DMS53 (cell line): ENCODE measurements at regions not wholly inside any gene's neighbourhood (a gene's known extent, or its start where the extent isn't known, plus 50 kb on each side); places are given as distances from the start of the nearest gene placed in this dataset.
"Not testable (repeated sequence)": the region's sequence is repeated elsewhere in the genome, so short reads cannot be mapped to it uniquely, and the experiment has no call there.

ENCODE experiments used
- DNase-seq: peaks from one replicate; lab custom pipeline; 2025; lab: John Stamatoyannopoulos, UW

DNA sequence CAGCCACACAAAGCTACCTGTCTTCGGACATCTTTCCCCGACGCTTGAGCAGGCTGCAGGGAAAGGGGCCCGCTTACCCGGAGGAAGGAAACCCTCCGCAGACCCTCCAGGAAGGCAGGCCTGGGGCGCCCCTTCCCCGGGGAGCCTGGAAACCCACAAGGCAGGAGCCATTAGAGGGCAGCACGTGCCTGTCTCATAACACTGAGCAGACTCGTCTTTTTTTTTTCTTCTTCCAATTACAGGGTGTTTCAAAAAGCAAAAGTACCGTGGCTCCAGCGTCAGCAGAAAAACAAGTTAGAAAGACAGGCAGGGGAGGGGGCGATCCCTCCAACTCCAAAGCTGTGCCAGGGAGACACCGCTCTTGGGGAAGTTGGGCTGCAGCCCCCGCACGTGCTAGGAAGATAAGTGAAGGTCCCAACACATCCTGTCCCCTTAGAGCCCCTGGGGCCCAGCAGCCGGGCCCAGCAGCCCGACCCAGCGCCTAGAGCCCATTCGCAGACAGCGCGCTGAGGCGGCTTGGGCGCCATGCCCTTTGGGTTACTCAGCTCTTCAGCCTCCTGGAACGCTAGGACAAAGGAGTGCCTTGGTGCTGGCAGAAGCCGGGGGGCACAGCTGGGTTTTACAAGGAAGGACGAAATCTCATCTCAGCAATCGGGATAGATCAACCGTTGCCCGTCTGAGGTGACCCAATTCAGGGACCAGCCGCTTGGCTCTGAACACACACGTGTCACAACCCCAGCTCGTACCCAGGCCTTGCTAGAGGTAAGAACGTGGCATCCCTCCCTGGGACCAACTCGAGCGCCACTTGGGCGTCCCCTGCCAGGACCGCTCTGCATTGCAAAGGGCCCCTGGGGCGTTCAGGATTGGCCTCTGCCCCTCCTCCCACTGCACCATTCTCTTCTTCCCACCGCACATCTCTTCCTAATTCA, 136.3 kb downstream of the LY86 start:
- peak; percentile 88 for DNase-seq

DNA sequence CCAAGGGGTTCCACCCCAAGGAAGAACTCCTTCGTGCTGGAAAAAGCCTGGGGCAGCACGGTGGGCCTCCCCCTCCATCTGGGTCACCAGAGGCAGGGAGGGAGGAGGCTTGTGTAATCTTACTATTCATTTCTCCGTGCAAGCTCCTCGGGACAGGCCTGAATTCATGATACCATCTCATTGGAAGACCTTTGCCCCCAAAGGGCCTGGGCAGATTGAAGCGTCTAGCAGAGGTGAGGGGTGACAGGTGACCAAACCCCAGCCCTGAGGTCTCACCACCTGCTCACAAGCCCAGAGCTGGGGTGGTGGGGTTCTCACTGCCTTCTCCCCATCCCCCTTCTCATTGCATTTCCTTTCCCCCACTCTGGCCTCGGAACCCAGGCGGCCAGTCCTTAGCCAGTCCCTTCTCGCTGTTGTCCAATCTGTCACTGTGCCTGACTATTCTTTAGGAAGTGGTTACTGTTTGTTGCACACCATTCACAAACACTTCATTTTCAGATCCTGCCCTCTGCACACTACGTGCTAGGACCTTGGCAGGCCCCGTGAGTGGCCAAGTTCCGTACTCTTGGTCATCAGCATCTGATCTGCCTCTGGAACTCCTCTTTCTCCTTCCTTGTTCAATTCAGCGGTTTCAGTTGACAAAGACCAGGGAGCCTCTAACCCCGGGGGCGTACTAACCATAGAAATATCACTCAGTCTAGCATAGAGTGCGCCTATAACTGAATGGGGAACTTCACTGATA, 137.1 kb downstream of the LY86 start:
- no peak for DNase-seq

DNA sequence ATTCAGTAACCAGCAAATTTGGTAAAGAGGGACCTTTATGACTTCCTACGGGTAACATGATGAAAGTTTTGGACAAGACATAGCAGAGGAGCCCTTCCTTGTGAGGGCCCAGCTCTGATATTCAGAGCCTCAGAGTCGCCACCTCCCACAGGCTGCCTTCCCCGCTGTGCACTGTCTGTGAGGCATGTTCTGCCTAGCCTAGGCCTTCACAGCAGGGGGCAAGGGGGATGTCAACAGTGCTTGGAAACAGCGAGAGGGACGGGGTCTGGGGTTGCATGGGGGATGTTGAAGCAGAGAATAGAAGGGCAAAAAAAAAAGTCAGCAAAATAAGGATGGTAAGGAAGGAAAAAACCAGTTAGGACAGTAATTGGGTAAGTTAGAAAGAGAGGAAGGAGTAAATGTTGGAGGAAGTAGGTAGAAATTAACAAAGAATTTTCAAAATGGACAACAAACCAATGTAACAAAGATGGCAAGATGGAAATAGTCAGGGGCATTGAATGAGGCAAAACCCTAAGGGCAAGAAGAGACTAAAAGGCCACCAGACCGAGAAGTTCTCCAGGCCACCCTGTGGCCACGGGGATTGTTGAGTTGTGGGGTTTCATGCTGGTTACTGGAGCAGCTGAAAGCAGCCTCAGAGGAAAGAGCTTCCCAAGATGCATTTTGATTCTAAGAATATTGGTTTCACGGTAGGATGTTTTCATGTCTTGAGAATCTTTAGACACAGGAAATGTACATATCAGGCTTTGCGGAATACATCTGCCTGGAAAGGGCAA, 139.8 kb downstream of the LY86 start:
- no peak for DNase-seq

DNA sequence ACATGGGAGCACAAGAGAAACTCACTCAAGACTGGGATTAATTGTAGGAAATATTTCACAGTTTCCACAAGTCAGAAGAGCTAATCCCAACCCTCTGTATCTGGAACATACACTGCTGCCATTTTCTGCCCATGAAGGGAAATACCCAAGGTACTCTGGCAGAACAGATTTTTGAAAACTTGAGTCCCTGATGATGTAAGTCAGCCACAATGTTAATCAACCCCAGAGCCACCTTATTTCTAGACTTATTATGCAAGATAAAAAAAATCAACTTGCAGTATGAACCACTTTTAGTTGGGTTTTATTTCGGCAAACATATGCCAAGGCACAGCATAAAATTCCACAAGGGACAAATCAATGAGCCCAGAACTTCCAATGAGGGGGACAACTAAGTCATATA, 141.5 kb downstream of the LY86 start:
- DNase-seq, result no peak

DNA sequence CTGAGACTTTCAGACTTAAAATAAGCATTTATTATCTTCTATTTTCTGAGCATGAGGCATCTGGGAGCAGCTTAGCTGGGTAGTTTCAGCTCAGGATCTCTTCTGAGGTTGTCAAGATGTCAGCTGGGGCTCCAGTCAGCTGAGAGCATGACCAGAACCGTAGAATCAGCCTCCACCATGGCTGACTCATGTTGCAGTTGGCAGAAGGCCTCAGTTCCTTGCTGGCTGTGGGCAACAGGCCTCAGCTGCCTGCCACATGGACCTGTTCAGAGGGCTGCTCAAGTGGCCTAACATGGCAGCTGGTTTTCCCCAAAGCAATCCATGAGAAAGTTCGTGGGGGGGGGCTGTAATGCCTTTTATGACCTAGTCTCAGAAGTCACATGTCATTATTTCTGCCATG, 142.3 kb downstream of the LY86 start:
- DNase-seq, result peak; percentile 36

DNA sequence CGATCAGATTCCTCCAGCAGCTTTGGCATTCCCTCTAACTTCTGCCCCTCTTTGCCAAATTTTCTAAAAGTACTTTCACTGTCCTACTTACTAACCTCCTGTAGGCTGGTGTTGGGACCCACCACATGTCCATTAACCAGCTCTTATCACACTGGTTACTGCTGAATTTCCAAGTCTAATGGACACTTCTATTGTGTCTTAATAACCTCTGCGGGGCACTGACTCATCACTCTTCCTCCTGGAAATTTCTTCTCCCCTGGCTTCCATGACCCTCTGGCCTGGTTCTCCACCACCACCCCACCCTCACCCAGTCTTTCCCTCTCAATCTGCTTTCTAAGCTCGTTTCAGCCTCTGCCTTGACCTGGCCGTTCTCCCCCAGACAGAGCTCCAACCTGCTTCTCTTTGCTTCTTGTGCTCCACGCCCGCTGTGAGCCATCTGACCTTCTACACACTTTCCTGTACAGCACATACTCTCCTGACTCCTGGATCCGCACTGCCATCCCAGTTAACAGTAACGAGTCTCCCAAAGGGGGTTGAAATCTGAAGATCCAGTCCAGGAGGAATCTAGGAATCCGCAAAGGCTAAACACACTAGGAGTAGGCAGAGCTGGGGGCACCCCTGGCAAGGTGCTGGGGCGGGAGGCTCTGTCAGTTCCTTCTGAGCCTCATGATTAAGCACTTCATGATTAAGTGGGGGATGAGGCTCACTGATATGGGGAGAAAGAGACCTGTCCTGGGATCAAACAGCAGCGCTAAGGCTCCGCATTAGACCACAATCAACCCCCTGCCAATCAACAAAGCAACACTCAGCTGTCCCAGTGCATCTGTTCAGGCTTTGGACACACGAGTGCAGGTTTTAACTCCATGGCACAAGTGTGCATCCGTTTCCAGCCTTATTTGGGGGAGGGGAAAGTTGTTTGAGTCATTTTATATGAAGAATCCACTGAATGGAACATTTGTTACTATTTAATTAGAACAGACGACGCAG, 146.3 kb downstream of the LY86 start:
- DNase-seq, result no peak

DNA sequence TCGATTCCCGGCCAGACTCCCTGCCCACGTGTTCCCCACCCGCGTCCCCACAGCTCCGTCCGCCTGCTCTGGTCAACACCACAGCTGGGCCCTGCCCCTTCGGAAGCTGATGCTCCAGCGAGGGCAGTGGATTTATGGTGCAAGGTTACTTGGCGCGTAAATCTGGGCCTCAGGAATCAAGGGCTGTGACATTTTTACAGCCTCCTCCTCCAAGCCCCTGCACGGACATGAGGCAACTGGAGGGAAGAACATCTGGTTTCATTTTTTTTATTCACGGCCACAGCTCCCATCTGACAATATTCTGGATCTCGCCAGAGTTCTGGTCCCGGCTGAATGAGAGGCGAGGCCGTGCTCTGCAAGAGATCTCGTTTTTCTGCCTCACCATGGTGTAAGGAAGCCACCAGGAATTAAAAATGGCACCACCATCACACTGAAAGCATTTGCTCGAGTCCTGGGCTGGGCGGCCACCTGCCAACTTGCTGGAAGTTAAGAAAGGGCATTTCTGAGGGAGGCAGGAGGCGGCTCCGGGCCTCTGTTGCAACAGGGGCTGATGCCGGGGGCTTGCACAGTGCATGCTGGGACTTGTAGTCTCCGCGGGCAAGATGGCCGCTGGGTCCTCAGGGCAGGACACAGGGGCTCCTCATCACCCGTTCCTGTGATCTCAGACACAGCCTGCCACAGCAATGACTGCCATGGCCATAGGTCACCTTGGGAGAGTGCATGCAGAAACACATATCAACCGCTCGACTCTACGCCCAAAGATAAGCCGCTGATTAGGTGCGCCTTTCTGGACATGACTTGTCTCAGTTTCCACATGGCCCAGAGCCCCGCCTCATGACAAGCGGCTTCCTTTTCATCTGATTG, 148.5 kb downstream of the LY86 start:
- DNase-seq, result no peak

DNA sequence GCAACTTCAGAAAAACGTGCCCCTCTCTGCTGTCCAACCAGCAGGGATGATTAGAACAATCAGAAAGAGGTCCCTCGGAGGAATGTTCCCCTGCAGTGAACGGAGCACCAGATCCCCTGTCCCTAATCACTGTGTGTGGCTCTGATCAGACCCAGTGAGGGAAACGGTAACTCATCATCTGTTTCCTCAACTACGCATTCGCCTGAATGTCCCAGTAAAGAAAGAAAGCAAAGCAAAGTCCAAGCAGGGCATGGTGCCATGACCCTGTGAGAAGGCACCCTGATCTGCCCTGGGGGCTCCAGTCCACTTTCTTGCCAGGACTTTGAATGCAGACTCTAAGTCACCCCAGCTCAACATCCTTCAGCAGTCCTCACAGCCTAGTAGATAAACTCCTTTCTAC, 149.2 kb downstream of the LY86 start:
- no peak for DNase-seq

DNA sequence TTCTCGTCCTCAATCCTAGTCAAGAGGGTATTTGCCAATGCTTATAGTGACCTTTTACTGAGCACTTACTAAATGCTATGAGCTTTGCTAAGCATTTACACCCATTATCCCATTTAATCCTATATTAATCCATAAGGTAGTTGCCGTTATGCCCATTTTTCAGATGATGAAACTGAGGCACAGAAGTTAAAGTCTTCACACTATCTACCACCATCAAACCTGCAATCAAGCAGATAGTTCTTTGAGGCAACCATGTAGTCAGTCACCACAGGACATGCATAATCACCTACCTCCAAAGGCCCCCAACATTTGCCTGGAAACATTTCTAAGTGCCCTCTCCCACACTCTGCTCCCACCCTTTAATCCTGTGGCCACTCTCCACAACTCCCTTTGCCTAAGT, 149.6 kb downstream of the LY86 start:
- no peak for DNase-seq

DNA sequence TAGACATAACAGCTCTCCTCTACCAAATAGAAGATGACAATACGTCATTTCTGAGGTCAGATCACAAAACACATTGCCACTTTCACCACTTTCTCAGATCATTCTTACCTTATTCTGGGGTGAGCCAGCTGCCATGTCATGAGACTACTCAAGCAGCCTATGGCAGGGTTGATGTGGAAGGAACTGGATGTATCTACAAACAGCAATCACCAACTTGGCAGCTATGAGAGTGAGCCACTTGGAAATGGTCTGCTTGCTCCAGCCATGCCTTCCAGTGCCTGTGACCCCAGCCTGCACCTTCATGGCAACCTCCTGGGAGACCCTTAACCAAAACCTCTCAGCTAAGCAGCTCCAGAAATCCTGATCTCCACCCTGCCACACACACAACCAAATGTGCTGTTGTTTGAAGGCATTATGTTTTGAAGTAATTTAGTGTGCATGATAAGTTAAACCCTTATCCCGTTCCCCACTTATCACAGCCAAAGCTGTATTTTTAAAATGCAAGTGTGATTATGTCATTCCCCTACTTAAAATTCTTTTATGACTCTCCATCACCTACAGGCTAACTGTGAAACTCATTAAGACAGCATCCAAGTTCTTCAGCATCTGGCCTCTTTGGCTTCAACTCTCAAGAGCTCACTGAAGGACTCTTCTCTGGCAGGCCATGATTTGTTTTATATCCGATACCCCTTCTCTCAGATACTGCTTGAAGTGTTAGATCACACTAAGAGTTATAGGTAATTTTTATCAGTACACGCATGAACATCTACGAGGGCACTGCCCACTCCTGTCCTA, 150.6 kb downstream of the LY86 start:
- DNase-seq, result no peak

DNA sequence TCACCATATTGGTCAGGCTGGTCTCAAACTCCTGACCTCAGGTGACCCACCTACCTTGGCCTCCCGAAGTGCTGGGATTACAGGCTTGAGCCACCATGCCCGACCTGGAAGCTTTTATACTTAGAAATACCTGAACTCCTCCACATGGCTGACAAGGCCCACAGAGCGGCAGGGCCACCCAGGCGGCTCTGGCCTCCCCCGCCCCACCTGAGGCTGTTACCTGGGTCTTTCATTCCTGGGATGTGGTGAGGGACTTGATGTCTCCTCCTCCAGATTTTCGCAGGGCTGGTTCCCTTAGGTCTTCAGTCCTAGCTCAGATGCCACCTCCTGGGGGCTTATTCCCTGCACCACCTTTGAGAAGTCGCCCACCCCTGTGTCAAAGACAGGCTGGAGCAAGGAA, 152.1 kb downstream of the LY86 start:
- DNase-seq, result no peak

DNA sequence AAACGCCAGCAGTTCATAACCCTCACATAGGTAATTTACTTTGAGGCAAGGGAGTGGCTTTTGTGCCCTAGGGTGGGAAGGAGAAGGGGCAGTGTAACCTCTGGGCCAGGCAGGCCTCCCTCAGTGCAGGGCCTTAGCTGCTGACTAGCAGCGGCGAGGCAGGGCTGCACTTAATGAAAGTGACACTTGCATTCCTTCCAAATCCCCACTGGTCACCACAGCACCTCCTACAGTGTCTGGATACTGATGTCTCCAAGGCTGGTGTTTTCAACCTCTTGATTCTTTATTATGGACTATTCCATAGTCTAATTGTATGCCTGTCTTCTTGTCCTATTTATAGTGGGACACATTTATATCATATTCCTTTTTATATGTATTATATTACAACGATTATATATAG, 152.7 kb downstream of the LY86 start:
- DNase-seq, result no peak

DNA sequence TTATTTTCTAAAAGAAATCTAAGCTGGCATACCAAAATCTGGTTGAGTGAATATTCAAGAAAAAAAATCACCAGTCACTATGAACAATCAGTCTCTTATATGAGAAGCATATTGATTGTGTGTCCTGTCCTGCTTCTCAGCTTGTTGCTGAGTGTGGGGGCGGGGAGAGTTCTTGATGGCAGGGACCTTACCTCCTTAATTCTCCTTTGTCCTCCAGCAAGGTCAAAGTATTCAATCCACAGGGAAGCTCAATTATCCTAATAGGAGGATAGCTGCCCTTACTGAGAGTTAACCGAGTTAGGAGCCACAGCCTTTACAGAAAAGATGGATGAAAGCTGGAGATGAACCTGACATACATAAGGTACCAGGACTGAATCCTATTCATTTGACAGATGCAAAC, 154.0 kb downstream of the LY86 start:
- no peak for DNase-seq

DNA sequence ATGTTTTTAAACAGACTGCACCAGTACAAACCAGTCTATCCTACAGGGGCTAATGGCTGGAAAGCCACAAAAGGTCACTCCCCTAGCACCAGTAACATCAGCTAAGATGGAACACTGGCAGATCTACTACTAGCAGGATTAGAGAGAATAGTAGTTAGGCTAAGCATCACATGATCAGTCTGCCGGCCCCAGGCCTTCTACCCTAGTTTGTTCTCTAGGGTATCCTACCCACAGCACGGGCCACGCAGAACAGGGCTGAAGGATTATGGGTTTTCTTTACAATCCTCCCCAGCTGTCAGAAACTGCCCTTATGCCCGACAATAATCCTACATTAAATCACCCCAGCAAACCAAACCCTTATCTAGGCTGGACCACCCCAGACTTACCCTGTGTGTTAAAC, 156.0 kb downstream of the LY86 start:
- no peak for DNase-seq

DNA sequence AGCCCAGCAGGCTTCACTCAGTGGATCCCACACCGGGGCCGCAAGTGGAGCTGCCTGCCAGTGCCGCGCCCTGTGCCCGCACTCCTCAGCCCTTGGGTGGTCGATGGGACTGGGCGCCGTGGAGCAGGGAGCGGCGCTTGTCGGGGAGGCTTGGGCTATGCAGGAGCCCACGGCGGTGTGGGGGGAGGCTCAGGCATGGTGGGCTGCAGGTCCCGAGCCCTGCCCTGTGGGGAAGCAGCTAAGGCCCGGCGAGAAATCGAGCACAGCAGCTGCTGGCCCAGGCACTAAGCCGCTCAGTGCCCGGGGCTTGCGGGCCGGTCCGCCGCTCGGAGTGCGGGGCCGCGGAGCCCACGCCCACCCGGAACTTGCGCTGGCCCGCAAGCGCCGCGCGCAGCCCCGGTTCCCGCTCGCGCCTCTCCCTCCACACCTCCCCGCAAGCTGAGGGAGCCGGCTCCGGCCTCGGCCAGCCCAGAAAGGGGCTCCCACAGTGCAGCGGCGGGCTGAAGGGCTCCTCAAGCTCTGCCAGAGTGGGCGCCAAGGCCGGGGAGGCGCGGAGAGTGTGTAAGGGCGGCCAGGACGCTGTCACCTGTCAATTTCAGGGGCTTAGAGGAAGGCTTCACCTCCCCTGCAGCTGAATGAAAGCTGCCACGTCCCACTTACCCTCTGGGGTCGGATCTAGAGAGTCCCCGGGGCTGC, 157.3 kb downstream of the LY86 start:
- not testable (repeated sequence) for DNase-seq

DNA sequence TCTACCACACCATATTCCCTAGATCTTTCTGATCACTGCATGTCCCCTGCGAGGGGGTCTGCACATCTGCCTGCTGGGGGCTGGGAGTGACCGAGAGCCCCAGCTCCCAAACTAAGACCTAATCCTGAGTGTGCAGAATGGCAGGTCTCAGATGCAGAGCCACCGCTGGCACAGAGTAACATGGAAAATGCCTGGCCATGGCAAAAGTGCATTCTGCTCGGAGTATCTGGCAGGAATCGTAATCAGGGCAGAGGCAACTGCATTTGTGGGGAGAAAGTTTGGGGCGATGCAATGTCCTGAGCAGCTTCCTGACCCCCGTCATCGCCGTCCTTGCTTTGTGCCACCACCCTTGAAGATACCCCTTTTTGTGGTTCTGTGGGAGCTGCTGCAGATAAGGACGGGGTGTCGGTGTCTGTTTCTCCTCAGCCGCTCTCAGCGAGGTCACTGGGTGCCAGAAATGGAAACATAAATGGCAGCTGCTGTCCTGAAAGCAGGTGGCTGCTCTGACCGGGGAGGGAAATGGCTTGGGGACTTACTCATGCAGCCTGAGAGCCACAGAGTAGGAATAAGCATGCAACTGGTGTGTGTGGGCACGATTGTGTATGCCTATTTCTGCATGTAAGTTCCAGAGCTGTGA, 157.9 kb downstream of the LY86 start:
- no peak for DNase-seq

DNA sequence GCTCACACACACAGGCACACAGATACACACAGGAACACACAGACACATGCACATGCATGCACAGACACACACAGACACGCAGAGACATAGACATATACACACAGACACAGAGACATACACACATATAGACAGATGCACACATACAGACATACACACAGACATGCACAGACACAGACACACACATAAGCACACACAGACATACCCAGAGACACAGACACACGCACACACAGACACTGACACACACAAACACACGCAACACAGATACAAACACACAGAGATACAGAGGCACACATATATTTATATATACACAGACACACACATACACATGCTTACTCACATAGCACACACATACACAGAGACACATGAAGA, 158.4 kb downstream of the LY86 start:
- no peak for DNase-seq

DNA sequence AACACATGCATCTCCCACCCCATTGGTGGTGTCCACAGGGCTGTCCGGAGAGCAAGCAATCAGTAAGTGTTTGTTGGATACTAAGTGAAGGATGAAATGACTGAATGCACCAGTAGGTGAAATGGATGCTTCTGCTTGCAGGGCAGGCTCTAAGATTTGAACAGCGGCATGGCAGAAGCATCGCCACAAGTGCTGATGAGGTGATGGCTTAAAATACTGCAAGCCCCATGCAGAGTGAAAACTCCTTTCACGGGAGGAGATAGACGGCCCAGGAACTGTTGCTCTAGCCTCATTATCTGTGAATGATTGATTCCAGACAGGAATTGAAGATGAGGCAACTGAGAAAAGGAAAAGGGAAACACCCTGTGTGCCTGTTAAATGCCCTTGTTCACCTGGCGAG, 158.9 kb downstream of the LY86 start:
- DNase-seq, result no peak

DNA sequence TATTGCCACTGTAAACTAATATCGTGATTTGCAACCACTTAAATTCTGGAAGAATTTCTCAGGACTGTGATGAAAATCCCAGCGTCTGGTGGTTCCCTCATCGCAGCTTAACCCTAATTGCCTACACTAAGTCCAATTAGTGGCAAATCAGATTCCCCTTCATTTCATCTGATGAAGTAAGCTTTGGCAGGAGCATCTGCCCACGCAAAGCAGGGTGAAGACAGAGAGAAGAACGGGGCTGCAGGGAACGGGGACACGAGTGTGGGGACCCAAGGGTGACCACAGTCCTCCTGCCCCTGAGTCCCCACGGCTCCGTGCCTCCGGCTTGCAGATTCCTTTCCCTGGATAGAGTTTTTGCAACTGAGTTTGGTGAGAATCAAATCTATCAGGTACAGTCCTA, 159.5 kb downstream of the LY86 start:
- DNase-seq, result no peak
